ENCODE measurements at regions not wholly inside any gene's neighbourhood (a gene's known extent, or its start where the extent isn't known, plus 50 kb on each side); places are given as distances from the start of the nearest gene placed in this dataset.
"Not testable (repeated sequence)": the region's sequence is repeated elsewhere in the genome, so short reads cannot be mapped to it uniquely, and the experiment has no call there.

- DNase-seq (no peak), ATAC-seq (no peak)
- Histone ChIP-seq H4K20me1 (ENCODE audit: low read length) (no peaks in the 10 kb centered on the region), H3K9me2 (replicated peaks; ENCODE audit: low read length) (no peaks in the 10 kb centered on the region), H3K4me1 (ENCODE audit: insufficient read depth, low read length) (no peaks in the 10 kb centered on the region), H3F3A (ENCODE audit: low read length, unreplicated experiment) (no peaks in the 10 kb centered on the region), H3K27me3 (ENCODE audit: low read length) (peaks cover 36% of the 10 kb centered on the region), H3K36me3 (ENCODE audit: low read depth, low read length) (no peaks in the 10 kb centered on the region), H3K9me3 (ENCODE audit: low read length) (no peaks in the 10 kb centered on the region), H2AFZ (ENCODE audit: low read length) (no peak overlapping the region), H3K27ac (ENCODE audit: low read length) (no peak overlapping the region), H3K4me3 (ENCODE audit: low read length) (no peak overlapping the region), H3K4me2 (ENCODE audit: low read length) (no peak overlapping the region), H3K79me2 (ENCODE audit: low read length) (no peaks in the 10 kb centered on the region), H3K9ac (ENCODE audit: low read length) (no peak overlapping the region)
- no TSS peak for BruUV-seq (replicated peaks)
- CTCF ChIA-PET: no interaction called here
- intact Hi-C loops (cut with micrococcal nuclease): no loop called here
- TF ChIP-seq CTCF (conservative IDR thresholded peaks at IDR 0.05; ENCODE audit: low read depth, low read length) (no peak), EZH2 (IDR thresholded peaks at IDR 0.05; ENCODE audit: low read length, unreplicated experiment) (no peak), EZH2phosphoT487 (IDR thresholded peaks at IDR 0.05; ENCODE audit: borderline replicate concordance, low read length) (no peak)
- POLR2A ChIA-PET (ENCODE audit: unreplicated experiment): no interaction called here
Measured at GRCh38 chr22:25281675-25282345, 62.4 kb downstream of the CRYBB2 start.

- ChIA-PET POLR2A (ENCODE audit: unreplicated experiment) (no interaction called here), CTCF (no interaction called here)
- Histone ChIP-seq H3K4me1 (ENCODE audit: insufficient read depth, low read length) (no peaks in the 10 kb centered on the region), H3K9me2 (replicated peaks; ENCODE audit: low read length) (no peaks in the 10 kb centered on the region), H3K9me3 (ENCODE audit: low read length) (no peaks in the 10 kb centered on the region), H4K20me1 (ENCODE audit: low read length) (no peaks in the 10 kb centered on the region), H3K4me3 (ENCODE audit: low read length) (no peak overlapping the region), H3K9ac (ENCODE audit: low read length) (no peak overlapping the region), H3F3A (ENCODE audit: low read length, unreplicated experiment) (no peaks in the 10 kb centered on the region), H3K4me2 (ENCODE audit: low read length) (no peak overlapping the region), H3K79me2 (ENCODE audit: low read length) (no peaks in the 10 kb centered on the region), H2AFZ (ENCODE audit: low read length) (no peak overlapping the region), H3K27ac (ENCODE audit: low read length) (no peak overlapping the region), H3K27me3 (ENCODE audit: low read length) (peaks cover 36% of the 10 kb centered on the region), H3K36me3 (ENCODE audit: low read depth, low read length) (no peaks in the 10 kb centered on the region)
- BruUV-seq (replicated peaks): no TSS peak
- no peak for TF ChIP-seq EZH2phosphoT487 (IDR thresholded peaks at IDR 0.05; ENCODE audit: borderline replicate concordance, low read length)
- TF ChIP-seq EZH2 (IDR thresholded peaks at IDR 0.05; ENCODE audit: low read length, unreplicated experiment): no peak
- no peak for TF ChIP-seq CTCF (conservative IDR thresholded peaks at IDR 0.05; ENCODE audit: low read depth, low read length)
- DNase-seq (no peak), ATAC-seq (no peak)
- intact Hi-C loops (cut with micrococcal nuclease): no loop called here
Measured at GRCh38 chr22:25282346-25282670, 62.9 kb downstream of the CRYBB2 start.

GRCh38 chr22:25282671-25283561 lies 63.5 kb downstream of the CRYBB2 start:
- ATAC-seq (no peak), DNase-seq (no peak)
- Histone ChIP-seq H2AFZ (ENCODE audit: low read length) (no peak overlapping the region), H3K9me3 (ENCODE audit: low read length) (no peaks in the 10 kb centered on the region), H3K36me3 (ENCODE audit: low read depth, low read length) (no peaks in the 10 kb centered on the region), H4K20me1 (ENCODE audit: low read length) (no peaks in the 10 kb centered on the region), H3K27me3 (ENCODE audit: low read length) (peaks cover 36% of the 10 kb centered on the region), H3K9ac (ENCODE audit: low read length) (no peak overlapping the region), H3K9me2 (replicated peaks; ENCODE audit: low read length) (no peaks in the 10 kb centered on the region), H3K4me2 (ENCODE audit: low read length) (no peak overlapping the region), H3F3A (ENCODE audit: low read length, unreplicated experiment) (no peaks in the 10 kb centered on the region), H3K27ac (ENCODE audit: low read length) (no peak overlapping the region), H3K4me1 (ENCODE audit: insufficient read depth, low read length) (no peaks in the 10 kb centered on the region), H3K79me2 (ENCODE audit: low read length) (no peaks in the 10 kb centered on the region), H3K4me3 (ENCODE audit: low read length) (no peak overlapping the region)
- TF ChIP-seq EZH2phosphoT487 (IDR thresholded peaks at IDR 0.05; ENCODE audit: borderline replicate concordance, low read length) (no peak), EZH2 (IDR thresholded peaks at IDR 0.05; ENCODE audit: low read length, unreplicated experiment) (no peak), CTCF (conservative IDR thresholded peaks at IDR 0.05; ENCODE audit: low read depth, low read length) (no peak)
- intact Hi-C loops (cut with micrococcal nuclease): no loop called here
- POLR2A ChIA-PET (ENCODE audit: unreplicated experiment): no interaction called here
- CTCF ChIA-PET: no interaction called here
- no TSS peak for BruUV-seq (replicated peaks)

- ATAC-seq; intact Hi-C loops (cut with micrococcal nuclease): not testable (repeated sequence)
Measured at GRCh38 chr22:25288481-25288880, 69.0 kb downstream of the CRYBB2 start.

More at GRCh38 chr22:25288481-25288880, 69.0 kb downstream of the CRYBB2 start:
- BruUV-seq (replicated peaks); CTCF ChIA-PET; H3K9me2 ChIP-seq (replicated peaks; ENCODE audit: low read length); H3K79me2 ChIP-seq (ENCODE audit: low read length); H3K27ac ChIP-seq (ENCODE audit: low read length); H3K4me1 ChIP-seq (ENCODE audit: insufficient read depth, low read length); DNase-seq; H4K20me1 ChIP-seq (ENCODE audit: low read length); H3K4me3 ChIP-seq (ENCODE audit: low read length); H3K4me2 ChIP-seq (ENCODE audit: low read length); H3K36me3 ChIP-seq (ENCODE audit: low read depth, low read length); H3K9ac ChIP-seq (ENCODE audit: low read length); H3F3A ChIP-seq (ENCODE audit: low read length, unreplicated experiment); H3K9me3 ChIP-seq (ENCODE audit: low read length); H2AFZ ChIP-seq (ENCODE audit: low read length); POLR2A ChIA-PET (ENCODE audit: unreplicated experiment): not testable (repeated sequence)
- H3K27me3 ChIP-seq (ENCODE audit: low read length): peaks cover 21% of the 10 kb centered on the region

Measured in PC-3 (cell line).